H1 (cell line): ENCODE measurements at regions not wholly inside any gene's neighbourhood (a gene's known extent, or its start where the extent isn't known, plus 50 kb on each side); places are given as distances from the start of the nearest gene placed in this dataset.

Experiments used
- CTCF ChIA-PET: fragments of 300-600 bp; sonication (Branson Sonifier 250); formaldehyde crosslinking; loops from one replicate; lab custom pipeline; 2021; ENCODE audit not compliant: partially characterized antibody; lab: Charles Lee
- POLR2A ChIA-PET: fragments of 300-600 bp; sonication (Branson Sonifier 250); formaldehyde crosslinking; loops from one replicate; lab custom pipeline; 2021; ENCODE audit warnings: inconsistent platforms; ENCODE audit not compliant: partially characterized antibody; lab: Charles Lee
- DNase-seq, 2 experiments: peaks; one replicate each; pipeline versions ENCODE4 v3.0.0 to v3.0.0-alpha.2; 2010 to 2022; ENCODE audit warnings: low spot score in 2 of 2, low read depth in 1 of 2, mixed read lengths in 1 of 2
- FAIRE-seq: peaks from 2 replicates; lab custom pipeline; 2011; peaks lifted over from hg19 to GRCh38; lab: Jason Lieb, UNC
- H2AFZ ChIP-seq: 2 replicates; pipeline ENCODE4 v1.8.1; 2012; ENCODE audit warnings: low read length, inconsistent platforms
- H2AK5ac ChIP-seq: 2 replicates; pipeline ENCODE4 v1.6.1; 2013; ENCODE audit warnings: low read depth, low read length
- H2BK120ac ChIP-seq: replicated peaks from 2 replicates; pipeline ENCODE3; 2013; ENCODE audit warnings: low read depth, low read length, inconsistent platforms
- H2BK12ac ChIP-seq: 2 replicates; pipeline ENCODE4 v1.6.1; 2013; ENCODE audit warnings: low read depth, low read length
- H2BK15ac ChIP-seq: 2 replicates; pipeline ENCODE4 v1.6.1; 2013; ENCODE audit warnings: low read length
- H2BK20ac ChIP-seq: 2 replicates; pipeline ENCODE4 v1.6.1; 2013; ENCODE audit warnings: low read length
- H2BK5ac ChIP-seq: 2 replicates; pipeline ENCODE4 v1.6.1; 2013; ENCODE audit warnings: low read depth, low read length
- H3K14ac ChIP-seq: 2 replicates; pipeline ENCODE4 v1.6.1; 2013; ENCODE audit warnings: inconsistent platforms; ENCODE audit not compliant: insufficient read length
- H3K18ac ChIP-seq: 2 replicates; pipeline ENCODE4 v1.6.1; 2013; ENCODE audit warnings: low read length; ENCODE audit errors: extremely low read depth
- H3K23ac ChIP-seq: 2 replicates; pipeline ENCODE4 v1.6.1; 2013; ENCODE audit warnings: inconsistent platforms; ENCODE audit not compliant: insufficient read length
- H3K23me2 ChIP-seq: 2 replicates; pipeline ENCODE4 v1.6.1; 2013; ENCODE audit warnings: low read depth, low read length
- H3K27ac ChIP-seq: 2 replicates; pipeline ENCODE4 v1.6.1; 2011; ENCODE audit warnings: low read depth, low read length, inconsistent platforms
- H3K27me3 ChIP-seq, 4 experiments: replicated peaks in 1 of 4; 1 replicate in 1 of 4; 2 replicates in 3 of 4; pipeline versions ENCODE4 v1.6.1 to v1.8.1; 2011 to 2013; ENCODE audit warnings: low read length in 3 of 4, mild to moderate bottlenecking in 3 of 4, inconsistent platforms in 2 of 4, mixed read lengths in 2 of 4, moderate library complexity in 1 of 4; ENCODE audit not compliant: control insufficient read depth in 3 of 4, insufficient read depth in 3 of 4; ENCODE audit errors: extremely low read depth in 1 of 4
- H3K36me3 ChIP-seq, 4 experiments: 2 replicates each; pipeline versions ENCODE4 v1.6.1 to v1.8.1; 2011 to 2013; ENCODE audit warnings: mild to moderate bottlenecking in 4 of 4, low read length in 3 of 4, moderate library complexity in 2 of 4, control low read depth in 1 of 4, inconsistent platforms in 1 of 4; ENCODE audit not compliant: insufficient read depth in 4 of 4, control insufficient read depth in 2 of 4
- H3K4ac ChIP-seq: replicated peaks from 2 replicates; pipeline ENCODE3; 2013; ENCODE audit warnings: low read length, low read depth, mixed read lengths, inconsistent platforms; ENCODE audit not compliant: insufficient read length
- H3K4me1 ChIP-seq, 4 experiments: replicated peaks in 1 of 4; 1 replicate in 1 of 4; 2 replicates in 3 of 4; pipeline versions ENCODE4 v1.6.1 to v1.8.1; 2011 to 2013; ENCODE audit warnings: low read length in 3 of 4, inconsistent platforms in 2 of 4, mixed read lengths in 1 of 4; ENCODE audit not compliant: insufficient read depth in 4 of 4, control insufficient read depth in 3 of 4
- H3K4me2 ChIP-seq, 2 experiments: 2 replicates each; pipeline versions ENCODE4 v1.6.1 to v1.8.1; 2011 to 2013; ENCODE audit warnings: low read depth in 2 of 2, low read length in 2 of 2, control low read depth in 1 of 2, inconsistent platforms in 1 of 2, mild to moderate bottlenecking in 1 of 2; ENCODE audit not compliant: insufficient read depth in 1 of 2
- H3K4me3 ChIP-seq, 4 experiments: fragments of 200-600, 300-600 bp in 1 of 4; sonication (generic), shearing (Covaris generic), sonication (Bioruptor Twin) in 1 of 4; 2 replicates each; pipeline versions ENCODE4 v1.5.1 to v1.8.1; 2011 to 2016; ENCODE audit warnings: low read length in 4 of 4, low read depth in 3 of 4, control low read depth in 2 of 4, inconsistent platforms in 2 of 4, mild to moderate bottlenecking in 2 of 4, mixed read lengths in 1 of 4, moderate library complexity in 1 of 4; ENCODE audit not compliant: insufficient read depth in 2 of 4; ENCODE audit errors: extremely low read depth in 1 of 4
- H3K56ac ChIP-seq: replicated peaks from 2 replicates; pipeline ENCODE3; 2013; ENCODE audit warnings: low read depth, mild to moderate bottlenecking, mixed read lengths, low read length, inconsistent platforms; ENCODE audit not compliant: insufficient read length
- H3K79me1 ChIP-seq: 2 replicates; pipeline ENCODE4 v1.6.1; 2013; ENCODE audit warnings: low read depth, low read length, control low read depth
- H3K79me2 ChIP-seq, 2 experiments: 2 replicates each; pipeline versions ENCODE4 v1.6.1 to v1.8.1; 2012 to 2013; ENCODE audit warnings: low read length in 2 of 2, mild to moderate bottlenecking in 2 of 2, inconsistent platforms in 1 of 2; ENCODE audit not compliant: insufficient read depth in 2 of 2, control insufficient read depth in 1 of 2
- H3K9ac ChIP-seq, 4 experiments: replicated peaks in 1 of 4; 1 replicate in 1 of 4; 2 replicates in 3 of 4; pipeline versions ENCODE4 v1.6.1 to v1.8.1; 2011 to 2013; ENCODE audit warnings: low read depth in 3 of 4, low read length in 3 of 4, control low read depth in 2 of 4, mild to moderate bottlenecking in 2 of 4, moderate library complexity in 2 of 4, inconsistent platforms in 1 of 4; ENCODE audit errors: extremely low read depth in 1 of 4
- H3K9me3 ChIP-seq, 2 experiments: 2 replicates each; pipeline versions ENCODE4 v1.6.1 to v1.8.1; 2012 to 2013; ENCODE audit warnings: mild to moderate bottlenecking in 2 of 2, moderate library complexity in 2 of 2, control low read depth in 1 of 2, inconsistent platforms in 1 of 2, low read depth in 1 of 2, low read length in 1 of 2, mixed read lengths in 1 of 2; ENCODE audit not compliant: insufficient read depth in 2 of 2
- H4K20me1 ChIP-seq, 2 experiments: replicated peaks in 1 of 2; 2 replicates each; pipeline versions ENCODE3 to v1.8.1; 2011 to 2013; ENCODE audit warnings: inconsistent platforms in 2 of 2, low read length in 2 of 2, mild to moderate bottlenecking in 1 of 2; ENCODE audit not compliant: insufficient read depth in 2 of 2, control insufficient read depth in 1 of 2
- H4K5ac ChIP-seq: 2 replicates; pipeline ENCODE4 v1.6.1; 2013; ENCODE audit warnings: low read length, low read depth, mixed read lengths, inconsistent platforms; ENCODE audit not compliant: insufficient read length
- H4K8ac ChIP-seq: 2 replicates; pipeline ENCODE4 v1.8.0; 2013; ENCODE audit warnings: mild to moderate bottlenecking, moderate library complexity, low read length, inconsistent platforms; ENCODE audit not compliant: insufficient read depth; ENCODE audit errors: extremely low read depth
- H4K91ac ChIP-seq: replicated peaks from 2 replicates; pipeline ENCODE3; 2013; ENCODE audit warnings: low read length, mixed read lengths, inconsistent platforms; ENCODE audit not compliant: insufficient read length
- CTBP2 ChIP-seq: IDR thresholded peaks from 2 replicates; pipeline ENCODE4 v1.7.0; 2011; ENCODE audit warnings: borderline replicate concordance, mild to moderate bottlenecking, moderate library complexity, mixed read lengths, low read length; ENCODE audit not compliant: insufficient read depth, insufficient read length
- EP300 ChIP-seq, 2 experiments: IDR thresholded peaks; 1 replicate in 1 of 2; 2 replicates in 1 of 2; pipeline ENCODE4 v1.6.1; 2011 to 2012; ENCODE audit warnings: low read depth in 2 of 2, low read length in 2 of 2, mild to moderate bottlenecking in 2 of 2, borderline replicate concordance in 1 of 2, inconsistent platforms in 1 of 2, moderate library complexity in 1 of 2
- GTF2F1 ChIP-seq: IDR thresholded peaks from 2 replicates; pipeline ENCODE4 v1.6.1; 2012; ENCODE audit warnings: low read depth, low read length, improper control_type of control experiment, borderline replicate concordance
- WGBS, 2 experiments: shearing (Covaris generic) in 1 of 2; methylation state at CpG; one replicate each; pipeline versions ENCODE4 v1.1.6 to v1.1.7; 2013 to 2015; ENCODE audit warnings: low lambda C conversion rate in 2 of 2, mixed read lengths in 2 of 2, inconsistent platforms in 1 of 2, low coverage in 1 of 2, missing lambda C conversion rate in 1 of 2; ENCODE audit not compliant: insufficient replicate concordance in 2 of 2, insufficient coverage in 1 of 2, insufficient read length in 1 of 2; ENCODE audit errors: extremely low coverage in 1 of 2, missing lambda C conversion rate in 1 of 2; 5-methylcytosine and 5-hydroxymethylcytosine counted together

DNA sequence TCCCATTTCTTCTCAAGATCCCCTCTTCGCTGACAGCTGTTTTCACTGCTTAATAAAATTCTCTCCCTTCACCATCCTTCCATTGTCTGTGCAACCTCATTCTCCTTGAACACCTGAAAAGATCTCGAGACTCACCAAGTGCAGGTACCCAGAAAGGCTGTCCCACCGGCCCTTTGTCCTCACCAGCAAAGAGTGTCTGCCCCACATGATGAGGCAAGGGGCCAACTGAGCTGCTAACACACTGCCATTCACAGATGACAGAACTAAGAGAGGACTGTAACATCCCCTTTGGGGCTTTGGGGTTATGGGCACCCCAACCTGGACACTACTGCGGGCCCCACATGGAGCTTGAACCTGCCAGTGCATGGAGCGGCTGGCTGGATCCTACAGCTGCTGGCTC is 771.4 kb upstream of the MIR17HG start:
- Histone ChIP-seq H3K14ac (no peak overlapping the region), H4K20me1 (no peaks in the 10 kb centered on the region), H2AFZ (no peak overlapping the region), H3K18ac (no peak overlapping the region), H3K27me3 (no peaks in the 10 kb centered on the region), H3K23me2 (no peaks in the 10 kb centered on the region), H3K4me1 (no peaks in the 10 kb centered on the region), H3K4me2 (no peak overlapping the region), H4K91ac (no peak overlapping the region), H3K36me3 (no peaks in the 10 kb centered on the region), H3K79me2 (no peaks in the 10 kb centered on the region), H2BK20ac (no peak overlapping the region), H3K23ac (no peak overlapping the region), H2BK15ac (no peak overlapping the region), H3K79me1 (no peaks in the 10 kb centered on the region), H2AK5ac (no peak overlapping the region), H3K4me3 (no peak overlapping the region), H2BK12ac (no peak overlapping the region), H4K5ac (no peak overlapping the region), H3K9me3 (no peaks in the 10 kb centered on the region), H2BK5ac (no peak overlapping the region), H3K56ac (no peak overlapping the region), H4K8ac (no peak overlapping the region; the same call in 1 of the 2 replicates), H3K27ac (no peak overlapping the region), H3K4ac (no peak overlapping the region), H2BK120ac (no peak overlapping the region), H3K9ac (no peak overlapping the region)
- CTCF ChIA-PET: no interaction called here
- TF ChIP-seq GTF2F1 (no peak), CTBP2 (no peak), EP300 (IDR thresholded peaks at IDR 0.05; ENCODE audit: borderline replicate concordance in 1 of 2, low read depth in 2 of 2, low read length in 2 of 2) (no peak)
- WGBS, 2 experiments: 96% methylated on average over 5 of the region's 5 CpGs; no CpG with 5 or more reads in 1 of the 2 experiments
- DNase-seq (no peak), FAIRE-seq (no peak)
- POLR2A ChIA-PET: no interaction called here
